OCI-LY3 (cell line): ENCODE measurements at regions not wholly inside any gene's neighbourhood (a gene's known extent, or its start where the extent isn't known, plus 50 kb on each side); places are given as distances from the start of the nearest gene placed in this dataset.

Experiments used
- CTCF ChIP-seq: fragments of 200-600, 300-600 bp; sonication (generic); IDR thresholded peaks from 2 replicates; pipeline ENCODE4 v1.5.1; 2014; ENCODE audit warnings: antibody characterized with exemption, low read length, low read depth
- EZH2phosphoT487 ChIP-seq: fragments of 200-600 bp; shearing (Covaris generic); IDR thresholded peaks from 2 replicates; pipeline ENCODE4 v1.6.1; 2018; ENCODE audit warnings: antibody characterized with exemption, mixed run types, low read depth

DNA sequence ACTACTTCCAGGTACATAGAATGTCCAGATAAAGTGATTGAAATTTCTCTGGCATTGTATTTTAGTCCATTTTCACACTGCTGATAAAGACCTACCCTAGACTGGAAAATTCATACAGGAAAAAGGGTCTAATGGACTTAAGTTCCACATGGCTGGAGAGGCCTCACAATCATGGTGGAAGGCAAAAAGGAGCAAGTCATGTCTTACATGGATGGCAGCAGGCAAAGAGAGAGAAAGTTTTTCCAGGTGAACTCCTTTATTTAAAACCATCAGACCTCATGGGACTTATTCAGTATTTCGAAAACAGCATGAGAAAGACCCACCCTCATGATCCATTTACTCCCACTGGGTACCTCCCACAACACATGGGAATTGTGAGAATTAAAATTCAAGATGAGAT, 1359.7 kb upstream of the RAG2 start:
- no peak for TF ChIP-seq EZH2phosphoT487
- no peak for TF ChIP-seq CTCF
